HFF-Myc (cell line): ENCODE measurements at regions not wholly inside any gene's neighbourhood (a gene's known extent, or its start where the extent isn't known, plus 50 kb on each side); places are given as distances from the start of the nearest gene placed in this dataset.

Source experiments
- DNase-seq: peaks from one replicate; pipeline ENCODE4 v3.0.0-alpha.2; 2011; ENCODE audit warnings: low read depth; ENCODE audit errors: extremely low read depth
- H3K4me3 ChIP-seq: replicated peaks from 2 replicates; pipeline ENCODE4 v1.5.1; 2011; ENCODE audit warnings: low read depth, mild to moderate bottlenecking, control low read depth, low read length
- CTCF ChIP-seq: IDR thresholded peaks from 2 replicates; pipeline ENCODE4 v1.5.1; 2012; ENCODE audit warnings: mild to moderate bottlenecking, low read depth, low read length, control low read depth; ENCODE audit errors: missing control alignments

- no peak for TF ChIP-seq CTCF
- H3K4me3 ChIP-seq: no peak overlapping the region
- no peak for DNase-seq
Observed at GRCh38 chr6:71651636-71652035, 234.7 kb upstream of the RIMS1 start.

GRCh38 chr6:71656121-71656520 is 230.2 kb upstream of the RIMS1 start:
- DNase-seq: no peak
- no peak overlapping the region for H3K4me3 ChIP-seq
- no peak for TF ChIP-seq CTCF

GRCh38 chr6:71665931-71666330 is 220.4 kb upstream of the RIMS1 start:
- no peak overlapping the region for H3K4me3 ChIP-seq
- DNase-seq: no peak
- no peak for TF ChIP-seq CTCF

- DNase-seq: no peak
- no peak for TF ChIP-seq CTCF
- H3K4me3 ChIP-seq: no peak overlapping the region
Observed at GRCh38 chr6:71672876-71673275, 213.5 kb upstream of the RIMS1 start.

- TF ChIP-seq CTCF: no peak
- DNase-seq: no peak
Observed at GRCh38 chr6:71675386-71675785, 211.0 kb upstream of the RIMS1 start.

GRCh38 chr6:71676298-71676697 is 210.1 kb upstream of the RIMS1 start:
- H3K4me3 ChIP-seq: no peak overlapping the region
- no peak for TF ChIP-seq CTCF
- DNase-seq: no peak

More at GRCh38 chr6:71675386-71675785, 211.0 kb upstream of the RIMS1 start:
- H3K4me3 ChIP-seq: no peak overlapping the region

- no peak for DNase-seq
- TF ChIP-seq CTCF: no peak
- no peak overlapping the region for H3K4me3 ChIP-seq
Observed at GRCh38 chr6:71678091-71678490, 208.3 kb upstream of the RIMS1 start.
